ENCODE measurements at regions not wholly inside any gene's neighbourhood (a gene's known extent, or its start where the extent isn't known, plus 50 kb on each side); places are given as distances from the start of the nearest gene placed in this dataset.
A peak's percentile ranks its signal among the peaks of the same experiment; 100 is the strongest.

- DNase-seq, result no peak
Observed at GRCh38 chr2:6556755-6557154, 309.0 kb downstream of the CMPK2 start.

- DNase-seq, result no peak
Observed at GRCh38 chr2:6557737-6558136, 308.0 kb downstream of the CMPK2 start.

GRCh38 chr2:6562771-6563170, 302.9 kb downstream of the CMPK2 start:
- no peak for DNase-seq

- no peak for DNase-seq
Observed at GRCh38 chr2:6564326-6564725, 301.4 kb downstream of the CMPK2 start.

GRCh38 chr2:6574121-6574520, 291.6 kb downstream of the CMPK2 start:
- DNase-seq, result no peak

- DNase-seq, result no peak
Observed at GRCh38 chr2:6576302-6576701, 289.4 kb downstream of the CMPK2 start.

GRCh38 chr2:6577960-6578359, 287.7 kb downstream of the CMPK2 start:
- no peak for DNase-seq

GRCh38 chr2:6578416-6578815, 287.3 kb downstream of the CMPK2 start:
- DNase-seq, result no peak

- DNase-seq, result no peak
Observed at GRCh38 chr2:6579281-6579680, 286.4 kb downstream of the CMPK2 start.

- DNase-seq, result no peak
Observed at GRCh38 chr2:6580982-6581381, 284.7 kb downstream of the CMPK2 start.

- DNase-seq, result no peak
Observed at GRCh38 chr2:6589150-6589549, 276.6 kb downstream of the CMPK2 start.

GRCh38 chr2:6590442-6590841, 275.3 kb downstream of the CMPK2 start:
- no peak for DNase-seq

GRCh38 chr2:6602471-6602870, 263.2 kb downstream of the CMPK2 start:
- DNase-seq, result peak; percentile 3

GRCh38 chr2:6605836-6606505, 259.7 kb downstream of the CMPK2 start:
- DNase-seq, result no peak

GRCh38 chr2:6617794-6618193, 247.9 kb downstream of the CMPK2 start:
- DNase-seq, result no peak

GRCh38 chr2:6618201-6618600, 247.5 kb downstream of the CMPK2 start:
- DNase-seq, result no peak

GRCh38 chr2:6623746-6624145, 242.0 kb downstream of the CMPK2 start:
- DNase-seq, result no peak

- DNase-seq, result no peak
Observed at GRCh38 chr2:6626401-6627012, 239.2 kb downstream of the CMPK2 start.

- no peak for DNase-seq
Observed at GRCh38 chr2:6627316-6627715, 238.4 kb downstream of the CMPK2 start.

GRCh38 chr2:6630209-6630608, 235.5 kb downstream of the CMPK2 start:
- DNase-seq, result no peak

GRCh38 chr2:6635296-6635695, 230.4 kb downstream of the CMPK2 start:
- no peak for DNase-seq

GRCh38 chr2:6637330-6637729, 228.4 kb downstream of the CMPK2 start:
- DNase-seq, result no peak

- no peak for DNase-seq
Observed at GRCh38 chr2:6639929-6640620, 225.6 kb downstream of the CMPK2 start.

- DNase-seq, result no peak
Observed at GRCh38 chr2:6640621-6641015, 225.1 kb downstream of the CMPK2 start.

Measured in OCI-M1 (cell line).